Suprapubic skin (tissue), 4 donors: ENCODE measurements at regions not wholly inside any gene's neighbourhood (a gene's known extent, or its start where the extent isn't known, plus 50 kb on each side); places are given as distances from the start of the nearest gene placed in this dataset.

Experiments
- CTCF ChIP-seq, 2 donors: fragments of 200-600 bp in 1 of 2; fragments of 450-650 bp in 1 of 2; sonication (generic) in 1 of 2; IDR thresholded peaks; one replicate each; pipeline ENCODE4 v1.5.1; 2016 to 2019; ENCODE audit warnings: antibody characterized with exemption in 2 of 2, mild to moderate bottlenecking in 1 of 2, moderate library complexity in 1 of 2
- EP300 ChIP-seq: sonication (generic); formaldehyde crosslinking; IDR thresholded peaks from one replicate; pipeline ENCODE4 v1.6.1; 2017; ENCODE audit warnings: antibody characterized with exemption
- POLR2A ChIP-seq, 2 donors: fragments of 450-650 bp; IDR thresholded peaks; one replicate each; pipeline ENCODE4 v1.6.1; 2017; ENCODE audit warnings: antibody characterized with exemption in 2 of 2, mild to moderate bottlenecking in 2 of 2, moderate library complexity in 2 of 2
- POLR2AphosphoS5 ChIP-seq, 3 donors: sonication (generic); formaldehyde crosslinking; IDR thresholded peaks; one replicate each; pipeline ENCODE4 v1.6.1; 2017; ENCODE audit warnings: antibody characterized with exemption in 3 of 3

GRCh38 chr12:90574676-90575075 is 380.3 kb downstream of the CCER1 start:
- no peak for TF ChIP-seq CTCF (IDR thresholded peaks at IDR 0.05)
- TF ChIP-seq POLR2A (IDR thresholded peaks at IDR 0.05): no peak
- no peak for TF ChIP-seq POLR2AphosphoS5 (IDR thresholded peaks at IDR 0.05)
- TF ChIP-seq EP300: no peak
